IMR-90 (cell line): ENCODE measurements at regions not wholly inside any gene's neighbourhood (a gene's known extent, or its start where the extent isn't known, plus 50 kb on each side); places are given as distances from the start of the nearest gene placed in this dataset.

ENCODE experiments used
- ATAC-seq: fragments of 200-7000 bp; cut with Tn5 transposase; 2 replicates; pipeline ENCODE4 v1.9.1; 2020; ENCODE audit warnings: low read depth, mild to moderate bottlenecking, moderate library complexity
- BruUV-seq: library from RNA; stranded (reverse); fragments of 400-500 nt; replicated peaks from 2 replicates; lab custom pipeline; 2021; lab: Mats Ljungman, UMichigan
- CTCF ChIA-PET: fragments of 300-600 bp; formaldehyde crosslinking; extraction: SDS; loops from one replicate; lab custom pipeline; 2021; ENCODE audit warnings: antibody characterized with exemption; lab: Yijun Ruan, JAX
- POLR2A ChIA-PET: fragments of 300-600 bp; sonication (Branson Sonifier 250); formaldehyde crosslinking; loops from one replicate; lab custom pipeline; 2022; ENCODE audit warnings: antibody characterized with exemption; ENCODE audit not compliant: unreplicated experiment; lab: Charles Lee
- DNase-seq: peaks from one replicate; pipeline ENCODE4 v3.0.0; 2013
- H2AFZ ChIP-seq: replicated peaks from 2 replicates; pipeline ENCODE3; 2013; ENCODE audit warnings: low read length, mild to moderate bottlenecking; ENCODE audit not compliant: poor library complexity
- H2AK5ac ChIP-seq: 2 replicates; pipeline ENCODE4 v1.6.1; 2013; ENCODE audit warnings: low read depth, low read length, inconsistent platforms
- H2AK9ac ChIP-seq: replicated peaks from 2 replicates; pipeline ENCODE3; 2013; ENCODE audit warnings: mild to moderate bottlenecking, low read depth, low read length, moderate library complexity; ENCODE audit not compliant: poor library complexity
- H2BK120ac ChIP-seq: 2 replicates; pipeline ENCODE4 v1.6.1; 2013; ENCODE audit warnings: low read depth, low read length, inconsistent platforms
- H2BK15ac ChIP-seq: 3 replicates; pipeline ENCODE4 v1.6.1; 2013; ENCODE audit warnings: low read depth, low read length, inconsistent platforms
- H2BK20ac ChIP-seq: 2 replicates; pipeline ENCODE4 v1.6.1; 2013; ENCODE audit warnings: low read depth, mild to moderate bottlenecking, inconsistent platforms, low read length, moderate library complexity
- H2BK5ac ChIP-seq: 2 replicates; pipeline ENCODE4 v1.6.1; 2013; ENCODE audit warnings: mild to moderate bottlenecking, low read depth, low read length, inconsistent platforms; ENCODE audit not compliant: poor library complexity, severe bottlenecking
- H3K14ac ChIP-seq: replicated peaks from 2 replicates; pipeline ENCODE4 v1.6.1; 2013; ENCODE audit warnings: low read depth, low read length, inconsistent platforms
- H3K18ac ChIP-seq: 2 replicates; pipeline ENCODE4 v1.6.1; 2013; ENCODE audit warnings: low read depth, low read length, control low read depth
- H3K23ac ChIP-seq: 2 replicates; pipeline ENCODE4 v1.6.1; 2013; ENCODE audit warnings: low read depth, low read length, inconsistent platforms
- H3K27ac ChIP-seq: 2 replicates; pipeline ENCODE4 v1.5.1; 2013; ENCODE audit warnings: mild to moderate bottlenecking, control low read depth, low read length; ENCODE audit not compliant: insufficient read depth
- H3K27me3 ChIP-seq: 2 replicates; pipeline ENCODE4 v1.6.1; 2013; ENCODE audit warnings: low read length; ENCODE audit not compliant: control insufficient read depth, insufficient read depth
- H3K36me3 ChIP-seq: 2 replicates; pipeline ENCODE4 v1.6.1; 2013; ENCODE audit warnings: low read length, mixed read lengths; ENCODE audit not compliant: control insufficient read depth, insufficient read depth
- H3K4ac ChIP-seq: 2 replicates; pipeline ENCODE4 v1.6.1; 2013; ENCODE audit warnings: low read depth, low read length, inconsistent platforms
- H3K4me1 ChIP-seq: 2 replicates; pipeline ENCODE4 v1.6.1; 2013; ENCODE audit warnings: low read length, mixed read lengths; ENCODE audit not compliant: control insufficient read depth, insufficient read depth
- H3K4me2 ChIP-seq: 2 replicates; pipeline ENCODE4 v1.6.1; 2013; ENCODE audit warnings: low read depth, mild to moderate bottlenecking, control low read depth, low read length, moderate library complexity
- H3K4me3 ChIP-seq: 2 replicates; pipeline ENCODE4 v1.5.1; 2013; ENCODE audit warnings: low read depth, mild to moderate bottlenecking, control low read depth, low read length, moderate library complexity; ENCODE audit not compliant: insufficient read depth
- H3K56ac ChIP-seq: 2 replicates; pipeline ENCODE4 v1.6.1; 2013; ENCODE audit warnings: low read length, inconsistent platforms; ENCODE audit not compliant: insufficient read depth; ENCODE audit errors: extremely low read depth
- H3K79me1 ChIP-seq, 2 experiments: 2 replicates each; pipeline ENCODE4 v1.6.1; 2013; ENCODE audit warnings: low read length in 2 of 2, inconsistent platforms in 1 of 2, low read depth in 1 of 2
- H3K9ac ChIP-seq: 2 replicates; pipeline ENCODE4 v1.6.1; 2013; ENCODE audit warnings: low read depth, low read length, control low read depth
- H3K9me1 ChIP-seq: 2 replicates; pipeline ENCODE4 v1.6.1; 2013; ENCODE audit warnings: low read length, inconsistent platforms; ENCODE audit not compliant: insufficient read depth
- H3K9me3 ChIP-seq: 2 replicates; pipeline ENCODE4 v1.6.1; 2013; ENCODE audit warnings: low read length; ENCODE audit not compliant: control insufficient read depth, insufficient read depth
- H4K20me1 ChIP-seq: 2 replicates; pipeline ENCODE4 v1.6.1; 2013; ENCODE audit warnings: low read length, inconsistent platforms; ENCODE audit not compliant: insufficient read depth
- H4K5ac ChIP-seq: 2 replicates; pipeline ENCODE4 v1.6.1; 2013; ENCODE audit warnings: mild to moderate bottlenecking, low read depth, low read length, control low read depth
- H4K8ac ChIP-seq, 2 experiments: 2 replicates each; pipeline ENCODE4 v1.6.1; 2013; ENCODE audit warnings: low read depth in 2 of 2, low read length in 2 of 2, control low read depth in 1 of 2, inconsistent platforms in 1 of 2
- H4K91ac ChIP-seq: 2 replicates; pipeline ENCODE4 v1.6.1; 2013; ENCODE audit warnings: low read depth, low read length, inconsistent platforms; ENCODE audit not compliant: insufficient read depth
- MXI1 ChIP-seq: IDR thresholded peaks from 2 replicates; pipeline ENCODE4 v1.6.1; 2012; ENCODE audit warnings: low read depth, mild to moderate bottlenecking, low read length, moderate library complexity, borderline replicate concordance
- RCOR1 ChIP-seq: IDR thresholded peaks from 2 replicates; pipeline ENCODE4 v1.6.1; 2012; ENCODE audit warnings: mild to moderate bottlenecking, low read length, improper control_type of control experiment; ENCODE audit not compliant: insufficient replicate concordance
- WGBS, 2 experiments: methylation state at CpG; one replicate each; pipeline versions ENCODE4 v1.1.5 to v1.1.7; 2013; ENCODE audit warnings: missing lambda C conversion rate in 2 of 2; ENCODE audit not compliant: insufficient read length in 1 of 2; ENCODE audit errors: extremely low coverage in 2 of 2; 5-methylcytosine and 5-hydroxymethylcytosine counted together
- dilution Hi-C: fragments of 300-500 bp; cut with HindIII; formaldehyde crosslinking; loops from one replicate; pipeline ENCODE4 v1.14.3; 2018; ENCODE audit warnings: low sequenced_read_pairs; ENCODE audit not compliant: unreplicated experiment
- in situ Hi-C: fragments of 300-500 bp; cut with MboI; formaldehyde crosslinking; loops from 3 replicates; pipeline ENCODE4 v1.14.3; 2019; ENCODE audit warnings: low sequenced_read_pairs, inconsistent platforms, mixed read lengths
- intact Hi-C: fragments of 100-400 bp; cut with micrococcal nuclease; formaldehyde crosslinking; loops from 2 replicates; pipeline ENCODE4 v1.10.0; 2022

DNA sequence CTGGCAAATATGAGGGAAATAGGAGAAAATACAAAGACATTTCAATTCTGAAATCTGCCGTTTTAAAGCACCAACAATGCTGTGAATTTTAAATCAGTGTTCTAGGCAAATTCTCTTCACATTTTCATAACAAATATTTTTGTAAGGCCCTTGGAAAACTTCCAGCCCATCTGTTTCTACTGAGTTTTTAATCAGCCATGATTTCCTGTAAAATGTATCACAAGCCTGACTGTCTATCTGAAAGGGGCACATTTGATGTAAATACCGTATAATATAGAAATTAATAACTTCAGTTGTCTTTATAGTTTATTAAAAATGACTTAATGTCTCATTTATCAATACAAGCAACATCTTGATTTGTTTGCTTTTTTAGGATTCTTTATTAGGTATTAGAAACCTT, 454.7 kb downstream of the PYDC2 start:
- Histone ChIP-seq H3K9me1 (no peaks in the 10 kb centered on the region), H2BK15ac (no peak overlapping the region), H2BK120ac (no peak overlapping the region), H3K4me1 (no peaks in the 10 kb centered on the region), H3K4me3 (no peak overlapping the region), H2AK9ac (no peak overlapping the region), H2AFZ (no peak overlapping the region), H4K20me1 (no peaks in the 10 kb centered on the region), H4K8ac (no peak overlapping the region), H3K23ac (no peak overlapping the region), H3K79me1 (no peaks in the 10 kb centered on the region), H2BK5ac (no peak overlapping the region), H3K9me3 (peaks cover 1% of the 10 kb centered on the region; the same call in 1 of the 2 replicates), H4K5ac (no peak overlapping the region), H3K14ac (no peak overlapping the region), H3K9ac (no peak overlapping the region), H4K91ac (no peak overlapping the region), H3K27ac (no peak overlapping the region), H2AK5ac (no peak overlapping the region), H3K36me3 (no peaks in the 10 kb centered on the region), H3K56ac (no peak overlapping the region), H2BK20ac (no peak overlapping the region), H3K18ac (no peak overlapping the region), H3K4me2 (no peak overlapping the region), H3K4ac (no peak overlapping the region), H3K27me3 (no peaks in the 10 kb centered on the region)
- in situ Hi-C loops (no loop called here), intact Hi-C loops (no loop called here), dilution Hi-C loops (no loop called here)
- POLR2A ChIA-PET = no interaction called here
- TF ChIP-seq MXI1 = no peak
- no peak for TF ChIP-seq RCOR1
- no CpG with 5 or more reads among the region's 2 CpGs for WGBS, 2 experiments
- DNase-seq (no peak), ATAC-seq (no peak)
- BruUV-seq = no TSS peak
- CTCF ChIA-PET = no interaction called here
